Heart right ventricle (tissue), 16 donors: ENCODE measurements at regions not wholly inside any gene's neighbourhood (a gene's known extent, or its start where the extent isn't known, plus 50 kb on each side); places are given as distances from the start of the nearest gene placed in this dataset.

Experiments used
- ATAC-seq, 8 donors: fragments of 200-7000 bp; cut with Tn5 transposase; one replicate each; pipeline ENCODE4 v1.9.1; 2020; ENCODE audit warnings: mild to moderate bottlenecking in 8 of 8, moderate library complexity in 8 of 8, moderate number of reproducible peaks in 1 of 8
- DNase-seq, 2 donors: peaks; one replicate each; pipeline ENCODE4 v3.0.0-alpha.2; 2020
- H3K27ac ChIP-seq, 10 donors: fragments of 200-600 bp; sonication (generic) in 2 of 10; one replicate each; pipeline versions ENCODE4 v1.5.0 to v1.8.0; 2020 to 2022; ENCODE audit warnings: mild to moderate bottlenecking in 3 of 10
- H3K27me3 ChIP-seq, 7 donors: fragments of 200-600 bp; one replicate each; pipeline ENCODE4 v1.8.0; 2021 to 2022; ENCODE audit warnings: mild to moderate bottlenecking in 2 of 7
- H3K36me3 ChIP-seq, 9 donors: fragments of 200-600 bp; sonication (generic) in 1 of 9; one replicate each; pipeline versions ENCODE4 v1.5.0 to v1.8.0; 2020 to 2022; ENCODE audit warnings: mild to moderate bottlenecking in 2 of 9
- H3K4me1 ChIP-seq, 9 donors: fragments of 200-600 bp; sonication (generic) in 1 of 9; one replicate each; pipeline versions ENCODE4 v1.5.0 to v1.8.0; 2020 to 2022; ENCODE audit warnings: mild to moderate bottlenecking in 4 of 9
- H3K4me3 ChIP-seq, 10 donors: fragments of 200-600 bp; sonication (generic) in 2 of 10; one replicate each; pipeline versions ENCODE4 v1.5.0 to v1.8.0; 2020 to 2022; ENCODE audit warnings: mild to moderate bottlenecking in 7 of 10, moderate library complexity in 2 of 10
- H3K9me3 ChIP-seq, 11 donors: fragments of 200-600 bp in 10 of 11; sonication (generic) in 2 of 11; one replicate each; pipeline versions ENCODE4 v1.5.0 to v1.8.0; 2013 to 2022; ENCODE audit warnings: mild to moderate bottlenecking in 2 of 11, control low read depth in 1 of 11, moderate library complexity in 1 of 11
- CTCF ChIP-seq, 9 donors: fragments of 200-600 bp; sonication (generic) in 2 of 9; IDR thresholded peaks; one replicate each; pipeline versions ENCODE4 v1.5.0 to v1.8.0; 2021 to 2022; ENCODE audit warnings: antibody characterized with exemption in 9 of 9, mild to moderate bottlenecking in 5 of 9, moderate library complexity in 1 of 9
- WGBS, 2 donors: extraction: QIAGEN DNeasy Blood & Tissue Kit; methylation state at CpG; one replicate each; pipeline ENCODE4 v1.1.7; 2013; ENCODE audit warnings: inconsistent platforms in 1 of 2; 5-methylcytosine and 5-hydroxymethylcytosine counted together
- intact Hi-C, 10 donors: fragments of 100-400 bp; cut with DNase I; formaldehyde crosslinking; loops; one replicate each; pipeline versions ENCODE4 v1.11.1 to v1.14.2; 2022
- donor health status: Arrhythmogenic right ventricular cardiomyopathy.
- donor health status: ischemic (EF 13 %, LVEDD 7.1; RV severe dilation, severe dysfunction).
- donor health status: healthy with polysubstance abuse.
- donor health status: DM: no; HTN: yes; CAD: no.
- donor health status: DM: no; HTN: no; CAD: no.
- donor health status: ischemic (EF 25% LVEDD 6.9; RV normal size, moderate dysfunction).
- donor health status: ischemic (EF 25% LVEDD 5.7; RV mildly dilated, moderate dysfunction).
- donor health status: healthy.
- donor health status: DM: yes; HTN: yes; CAD: no.
- donor health status: Ischemic cardiomyopathy.
- donor health status: ischemic (EF 35%, LVEDD 5.7; RV mildly dilated, moderate dysfunction).
- donor health status: nonischemic (EF 11% LVEDD 7.7; RV severe dilation, severe dysfunction).
- donor health status: DM: yes; HTN: yes; CAD: no.
- donor health status: PGD.
- donor health status: ischemic (EF 29% LVEDD 5.4; RV normal size, mild dysfunction).
- donor health status: nonischemic (EF 23%, LVEDD 6.1; RV moderate dilation, normal function).

- Histone ChIP-seq H3K4me1 (no peaks in the 10 kb centered on the region), H3K36me3 (no peaks in the 10 kb centered on the region), H3K27me3 (peaks cover 0 to 43% (median 26%) of the 10 kb centered on the region in 7 donors), H3K27ac (no peak overlapping the region), H3K4me3 (no peak overlapping the region), H3K9me3 (no peaks in the 10 kb centered on the region)
- no peak for DNase-seq
- 77 to 83% methylated on average over 5 of the region's 5 CpGs for WGBS, 2 donors
- TF ChIP-seq CTCF (IDR thresholded peaks at IDR 0.05): no peak
- no peak for ATAC-seq
- intact Hi-C loops: loop anchor here in 7 of 10 donors (5.0 to 10.0 kb wide), 5 partner anchors 132 to 255 kb away; no protein-coding TSS in a partner anchor
Observed at GRCh38 chr6:14047151-14047740, 70.3 kb upstream of the CD83 start.

GRCh38 chr6:14048837-14049236 lies 68.7 kb upstream of the CD83 start:
- no peak for TF ChIP-seq CTCF (IDR thresholded peaks at IDR 0.05)
- intact Hi-C loops: loop anchor here in 7 of 10 donors (5.0 to 10.0 kb wide), 5 partner anchors 134 to 257 kb away; no protein-coding TSS in a partner anchor
- Histone ChIP-seq H3K36me3 (no peaks in the 10 kb centered on the region), H3K4me1 (no peaks in the 10 kb centered on the region), H3K27ac (no peak overlapping the region), H3K9me3 (no peaks in the 10 kb centered on the region), H3K4me3 (no peak overlapping the region), H3K27me3 (peaks cover 0 to 38% (median 28%) of the 10 kb centered on the region in 7 donors)
- DNase-seq (no peak), ATAC-seq (no peak)
- 83 to 89% methylated on average over 3 of the region's 3 CpGs for WGBS, 2 donors

GRCh38 chr6:14051355-14051754 lies 66.2 kb upstream of the CD83 start:
- intact Hi-C loops: no loop called here
- whole genome bisulfite sequencing, 2 donors: 69 to 82% methylated on average over 2 of the region's 2 CpGs
- H3K36me3 ChIP-seq: no peaks in the 10 kb centered on the region
- DNase-seq (no peak), ATAC-seq (no peak)
- H3K27ac ChIP-seq: no peak overlapping the region
- no peaks in the 10 kb centered on the region for H3K4me1 ChIP-seq
- H3K9me3 ChIP-seq: no peaks in the 10 kb centered on the region
- H3K4me3 ChIP-seq: no peak overlapping the region
- no peak for TF ChIP-seq CTCF (IDR thresholded peaks at IDR 0.05)
- peaks cover 0 to 22% (median 17%) of the 10 kb centered on the region in 7 donors for H3K27me3 ChIP-seq

GRCh38 chr6:14053811-14054210 lies 63.8 kb upstream of the CD83 start:
- WGBS, 2 donors: 88 to 97% methylated on average over 2 of the region's 2 CpGs
- no peaks in the 10 kb centered on the region for H3K36me3 ChIP-seq
- H3K27me3 ChIP-seq: peaks cover 0 to 17% (median 9%) of the 10 kb centered on the region in 7 donors
- DNase-seq: no peak
- H3K9me3 ChIP-seq: no peaks in the 10 kb centered on the region
- H3K4me3 ChIP-seq: no peak overlapping the region
- intact Hi-C loops: no loop called here
- H3K4me1 ChIP-seq: no peaks in the 10 kb centered on the region
- H3K27ac ChIP-seq: no peak overlapping the region
- no peak for ATAC-seq
- no peak for TF ChIP-seq CTCF (IDR thresholded peaks at IDR 0.05)
